Body of pancreas (tissue), 4 donors: ENCODE measurements at regions not wholly inside any gene's neighbourhood (a gene's known extent, or its start where the extent isn't known, plus 50 kb on each side); places are given as distances from the start of the nearest gene placed in this dataset.

Experiments used
- ATAC-seq: fragments of 150-250 bp; one replicate; pipeline ENCODE4 v1.9.1; 2016
- DNase-seq, 4 donors: peaks; one replicate each; pipeline ENCODE4 v3.0.0-alpha.2; 2019
- H3K27ac ChIP-seq, 4 donors: fragments of 200-600 bp; sonication (generic); 1 replicate in 3 of 4; 2 replicates in 1 of 4; pipeline versions ENCODE4 v1.5.1 to v1.6.1; 2016 to 2019; ENCODE audit warnings: mild to moderate bottlenecking in 1 of 4, mixed read lengths in 1 of 4, moderate library complexity in 1 of 4
- H3K27me3 ChIP-seq, 2 donors: fragments of 200-600 bp; sonication (generic); one replicate each; pipeline ENCODE4 v1.6.0; 2016; ENCODE audit warnings: mild to moderate bottlenecking in 1 of 2
- H3K36me3 ChIP-seq, 2 donors: fragments of 200-600 bp; sonication (generic); replicated peaks in 1 of 2; 2 replicates each; pipeline ENCODE4 v1.5.1; 2016; ENCODE audit warnings: low read depth in 2 of 2; ENCODE audit not compliant: insufficient read depth in 1 of 2
- H3K4me1 ChIP-seq: fragments of 200-600 bp; sonication (generic); one replicate; pipeline ENCODE4 v1.6.0; 2016
- H3K4me3 ChIP-seq, 2 donors: fragments of 200-600 bp; sonication (generic); 1 replicate in 1 of 2; 2 replicates in 1 of 2; pipeline ENCODE4 v1.5.1; 2016 to 2019
- H3K9me3 ChIP-seq, 3 donors: fragments of 200-600 bp; sonication (generic); 1 replicate in 2 of 3; 2 replicates in 1 of 3; pipeline ENCODE4 v1.5.1; 2016
- CTCF ChIP-seq, 7 experiments: fragments of 450-650 bp in 4 of 7; fragments of 200-600 bp in 3 of 7; sonication (generic) in 3 of 7; IDR thresholded peaks; one replicate each; pipeline ENCODE4 v1.5.1; 2016 to 2019; ENCODE audit warnings: antibody characterized with exemption in 7 of 7
- POLR2A ChIP-seq, 3 donors: fragments of 450-650 bp; IDR thresholded peaks; one replicate each; pipeline ENCODE4 v1.6.1; 2016; ENCODE audit warnings: antibody characterized with exemption in 3 of 3, mild to moderate bottlenecking in 2 of 3
- WGBS, 2 donors: methylation state at CpG; one replicate each; pipeline ENCODE4 v1.1.5; 2017; 5-methylcytosine and 5-hydroxymethylcytosine counted together
- intact Hi-C: fragments of 100-400 bp; cut with DNase I; formaldehyde crosslinking; loops from one replicate; pipeline ENCODE4 v1.15.1; 2023

- H3K4me1 ChIP-seq: no peaks in the 10 kb centered on the region
- H3K9me3 ChIP-seq: no peaks in the 10 kb centered on the region
Measured at GRCh38 chr5:100249211-100249883, 285.8 kb upstream of the FAM174A start.

GRCh38 chr5:100232736-100233135 is 302.4 kb upstream of the FAM174A start:
- DNase-seq (no peak), ATAC-seq (no peak)
- TF ChIP-seq CTCF (IDR thresholded peaks at IDR 0.05) (no peak), POLR2A (IDR thresholded peaks at IDR 0.05) (no peak)
- no peaks in the 10 kb centered on the region for H3K27me3 ChIP-seq
- H3K4me1 ChIP-seq: no peaks in the 10 kb centered on the region
- intact Hi-C loops: no loop called here
- no peak overlapping the region for H3K4me3 ChIP-seq
- no peak overlapping the region for H3K27ac ChIP-seq
- WGBS, 2 donors: 75 to 78% methylated on average over 3 of the region's 3 CpGs
- H3K9me3 ChIP-seq: no peaks in the 10 kb centered on the region
- H3K36me3 ChIP-seq: no peaks in the 10 kb centered on the region

More at GRCh38 chr5:100249211-100249883, 285.8 kb upstream of the FAM174A start:
- no peaks in the 10 kb centered on the region for H3K36me3 ChIP-seq
- ATAC-seq (no peak), DNase-seq (no peak)
- no peak overlapping the region for H3K27ac ChIP-seq
- H3K4me3 ChIP-seq: no peak overlapping the region
- WGBS, 2 donors: 62 to 66% methylated on average over 2 to 4 of the region's 4 CpGs
- intact Hi-C loops: no loop called here
- H3K27me3 ChIP-seq: no peaks in the 10 kb centered on the region
- no peak for TF ChIP-seq POLR2A (IDR thresholded peaks at IDR 0.05)
- no peak for TF ChIP-seq CTCF (IDR thresholded peaks at IDR 0.05)

GRCh38 chr5:100188778-100189177 is 346.4 kb upstream of the FAM174A start:
- intact Hi-C loops: no loop called here
- no peak overlapping the region for H3K4me3 ChIP-seq
- H3K4me1 ChIP-seq: no peaks in the 10 kb centered on the region
- no peaks in the 10 kb centered on the region for H3K27me3 ChIP-seq
- 46 to 62% methylated on average over 1 of the region's 1 CpG for WGBS, 2 donors
- ATAC-seq (no peak), DNase-seq (no peak)
- TF ChIP-seq POLR2A (IDR thresholded peaks at IDR 0.05): no peak
- no peak for TF ChIP-seq CTCF (IDR thresholded peaks at IDR 0.05)
- no peaks in the 10 kb centered on the region for H3K9me3 ChIP-seq
- H3K36me3 ChIP-seq: no peaks in the 10 kb centered on the region
- no peak overlapping the region for H3K27ac ChIP-seq

- ATAC-seq (no peak), DNase-seq (no peak)
- Histone ChIP-seq H3K9me3 (no peaks in the 10 kb centered on the region), H3K27me3 (no peaks in the 10 kb centered on the region), H3K4me3 (no peak overlapping the region), H3K27ac (no peak overlapping the region), H3K36me3 (no peaks in the 10 kb centered on the region), H3K4me1 (no peaks in the 10 kb centered on the region)
- WGBS, 2 donors: 31 to 36% methylated on average over 3 of the region's 3 CpGs
- intact Hi-C loops: no loop called here
- no peak for TF ChIP-seq POLR2A (IDR thresholded peaks at IDR 0.05)
- TF ChIP-seq CTCF (IDR thresholded peaks at IDR 0.05): no peak
Measured at GRCh38 chr5:100188339-100188738, 346.8 kb upstream of the FAM174A start.

GRCh38 chr5:100186181-100186580 is 349.0 kb upstream of the FAM174A start:
- 55 to 75% methylated on average over 2 of the region's 2 CpGs for WGBS, 2 donors
- no peaks in the 10 kb centered on the region for H3K4me1 ChIP-seq
- ATAC-seq: no peak
- no peaks in the 10 kb centered on the region for H3K27me3 ChIP-seq
- DNase-seq: no peak
- H3K36me3 ChIP-seq: no peaks in the 10 kb centered on the region
- intact Hi-C loops: no loop called here
- no peak overlapping the region for H3K4me3 ChIP-seq
- TF ChIP-seq POLR2A (IDR thresholded peaks at IDR 0.05): no peak
- TF ChIP-seq CTCF (IDR thresholded peaks at IDR 0.05): no peak
- no peak overlapping the region for H3K27ac ChIP-seq
- H3K9me3 ChIP-seq: no peaks in the 10 kb centered on the region
